ENCODE measurements at regions not wholly inside any gene's neighbourhood (a gene's known extent, or its start where the extent isn't known, plus 50 kb on each side); places are given as distances from the start of the nearest gene placed in this dataset.

- no peaks in the 10 kb centered on the region for H3K4me1 ChIP-seq (ENCODE audit: control insufficient read depth in 1 of 2, insufficient read depth in 2 of 2, low read length in 2 of 2)
- H4K91ac ChIP-seq (ENCODE audit: low read depth, low read length) = no peak overlapping the region
- H2BK12ac ChIP-seq (ENCODE audit: low read length) = no peak overlapping the region
- DNase-seq = peak in 1 of 2 donors; percentile 25
- no peak overlapping the region for H4K8ac ChIP-seq (ENCODE audit: low read depth, low read length)
- WGBS (ENCODE audit: extremely low coverage, insufficient coverage, insufficient read length) = no CpG with 5 or more reads among the region's 3 CpGs
- no peak overlapping the region for H3K14ac ChIP-seq (ENCODE audit: low read length)
- no peaks in the 10 kb centered on the region for H3K79me2 ChIP-seq (ENCODE audit: control insufficient read depth, insufficient read depth, low read length, poor library complexity)
- H3K9ac ChIP-seq (ENCODE audit: low read length) = no peak overlapping the region
- no peak overlapping the region for H2BK5ac ChIP-seq (ENCODE audit: low read depth, low read length, poor library complexity)
- H3K4me2 ChIP-seq (ENCODE audit: low read length) = no peak overlapping the region
- no peak overlapping the region for H3K18ac ChIP-seq (ENCODE audit: low read length)
- no peak overlapping the region for H3K27ac ChIP-seq (ENCODE audit: low read depth, low read length)
- no peak overlapping the region for H2AFZ ChIP-seq (ENCODE audit: insufficient read depth, low read length, poor library complexity)
- H3K4ac ChIP-seq (ENCODE audit: low read depth, low read length) = no peak overlapping the region
- H3K23ac ChIP-seq (ENCODE audit: low read length) = no peak overlapping the region
- no peaks in the 10 kb centered on the region for H3K36me3 ChIP-seq (ENCODE audit: control insufficient read depth in 1 of 2, insufficient read depth in 2 of 2, low read length in 2 of 2)
- no peak overlapping the region for H2BK120ac ChIP-seq (ENCODE audit: insufficient read depth, low read length, poor library complexity)
- no peaks in the 10 kb centered on the region for H3K79me1 ChIP-seq (ENCODE audit: low read length)
- H2AK5ac ChIP-seq (ENCODE audit: low read length) = no peak overlapping the region
- H3K9me3 ChIP-seq (ENCODE audit: insufficient read depth, low read depth, low read length) = no peaks in the 10 kb centered on the region
- H3K27me3 ChIP-seq (ENCODE audit: insufficient read depth, low read length) = no peaks in the 10 kb centered on the region
- H3K4me3 ChIP-seq (ENCODE audit: low read depth, low read length) = no peak overlapping the region
- H4K12ac ChIP-seq (ENCODE audit: low read depth, low read length) = no peak overlapping the region
Observed at GRCh38 chr3:17844236-17844635, 101.8 kb upstream of the TBC1D5 start.

DNA sequence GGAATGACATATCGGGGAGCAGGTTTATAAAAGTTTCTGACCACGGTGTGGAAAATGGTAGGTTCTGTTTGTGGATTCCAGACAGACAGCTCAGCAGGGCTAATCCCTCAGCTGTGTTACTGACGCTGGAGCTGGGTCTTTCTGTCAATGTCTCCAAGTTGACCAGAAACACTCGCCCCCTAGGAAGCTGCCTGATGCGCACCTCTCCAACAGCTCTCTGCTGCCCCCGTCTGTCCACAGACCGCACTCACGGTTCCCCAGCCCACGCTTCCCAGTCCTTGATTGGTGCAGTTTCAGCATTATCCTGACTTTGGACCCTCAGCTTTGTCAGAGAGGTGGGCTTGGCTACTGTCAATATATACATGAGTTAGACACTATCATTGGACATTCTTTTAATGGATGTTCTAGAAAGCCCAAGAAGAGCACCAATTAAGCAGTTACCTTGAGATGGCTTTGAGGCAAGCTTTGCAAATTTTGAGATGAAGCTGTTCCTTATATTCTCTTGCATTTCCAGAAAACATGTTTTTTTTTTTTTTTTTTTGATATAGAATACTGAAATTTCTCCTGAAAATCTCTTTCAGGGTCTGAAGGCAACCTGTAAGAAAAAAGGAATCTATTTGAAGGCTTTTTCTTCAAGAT lies 98.9 kb upstream of the TBC1D5 start:
- no peak overlapping the region for H2BK5ac ChIP-seq (ENCODE audit: low read depth, low read length, poor library complexity)
- H2AK5ac ChIP-seq (ENCODE audit: low read length) = no peak overlapping the region
- no peak overlapping the region for H3K9ac ChIP-seq (ENCODE audit: low read length)
- no peaks in the 10 kb centered on the region for H3K79me1 ChIP-seq (ENCODE audit: low read length)
- H2BK12ac ChIP-seq (ENCODE audit: low read length) = no peak overlapping the region
- WGBS (ENCODE audit: extremely low coverage, insufficient coverage, insufficient read length) = no CpG with 5 or more reads among the region's 9 CpGs
- no peak overlapping the region for H3K4me3 ChIP-seq (ENCODE audit: low read depth, low read length)
- DNase-seq = peak; percentile 32 to 80
- no peak overlapping the region for H2AFZ ChIP-seq (ENCODE audit: insufficient read depth, low read length, poor library complexity)
- no peak overlapping the region for H3K27ac ChIP-seq (ENCODE audit: low read depth, low read length)
- H4K8ac ChIP-seq (ENCODE audit: low read depth, low read length) = no peak overlapping the region
- no peaks in the 10 kb centered on the region for H3K4me1 ChIP-seq (ENCODE audit: control insufficient read depth in 1 of 2, insufficient read depth in 2 of 2, low read length in 2 of 2)
- no peak overlapping the region for H3K4ac ChIP-seq (ENCODE audit: low read depth, low read length)
- H4K91ac ChIP-seq (ENCODE audit: low read depth, low read length) = no peak overlapping the region
- no peaks in the 10 kb centered on the region for H3K36me3 ChIP-seq (ENCODE audit: control insufficient read depth in 1 of 2, insufficient read depth in 2 of 2, low read length in 2 of 2)
- no peaks in the 10 kb centered on the region for H3K79me2 ChIP-seq (ENCODE audit: control insufficient read depth, insufficient read depth, low read length, poor library complexity)
- no peak overlapping the region for H2BK120ac ChIP-seq (ENCODE audit: insufficient read depth, low read length, poor library complexity)
- no peak overlapping the region for H3K14ac ChIP-seq (ENCODE audit: low read length)
- H3K23ac ChIP-seq (ENCODE audit: low read length) = no peak overlapping the region
- no peaks in the 10 kb centered on the region for H3K9me3 ChIP-seq (ENCODE audit: insufficient read depth, low read depth, low read length)
- no peaks in the 10 kb centered on the region for H3K27me3 ChIP-seq (ENCODE audit: insufficient read depth, low read length)
- H4K12ac ChIP-seq (ENCODE audit: low read depth, low read length) = no peak overlapping the region
- H3K4me2 ChIP-seq (ENCODE audit: low read length) = no peak overlapping the region
- no peak overlapping the region for H3K18ac ChIP-seq (ENCODE audit: low read length)

DNA sequence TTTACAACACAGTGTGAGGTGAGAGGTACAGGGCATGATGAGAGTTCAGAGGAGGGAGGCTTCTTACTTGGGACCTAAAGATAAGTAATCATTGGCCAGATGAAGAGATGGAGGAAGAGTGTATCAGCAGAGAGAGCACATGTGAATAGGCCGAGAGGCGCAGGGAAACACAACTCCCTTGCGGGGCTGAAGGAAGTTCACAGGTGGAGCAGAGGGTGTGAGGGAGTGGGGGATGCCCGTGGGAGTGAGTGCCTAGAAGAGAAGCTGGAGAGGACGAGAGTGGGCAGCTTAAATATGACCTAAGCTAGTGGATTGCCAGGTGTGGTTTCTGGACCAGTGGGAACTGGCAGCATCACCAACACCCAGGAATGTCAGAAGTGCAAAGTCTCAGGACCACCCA lies 98.2 kb upstream of the TBC1D5 start:
- H3K79me1 ChIP-seq (ENCODE audit: low read length) = no peaks in the 10 kb centered on the region
- H3K36me3 ChIP-seq (ENCODE audit: control insufficient read depth in 1 of 2, insufficient read depth in 2 of 2, low read length in 2 of 2) = no peaks in the 10 kb centered on the region

GRCh38 chr3:17840126-17840525 lies 97.7 kb upstream of the TBC1D5 start:
- Histone ChIP-seq H3K79me1 (ENCODE audit: low read length) (no peaks in the 10 kb centered on the region), H3K4me2 (ENCODE audit: low read length) (no peak overlapping the region), H2BK120ac (ENCODE audit: insufficient read depth, low read length, poor library complexity) (no peak overlapping the region), H3K4me3 (ENCODE audit: low read depth, low read length) (no peak overlapping the region), H3K18ac (ENCODE audit: low read length) (no peak overlapping the region), H3K27ac (ENCODE audit: low read depth, low read length) (no peak overlapping the region), H4K8ac (ENCODE audit: low read depth, low read length) (no peak overlapping the region), H3K27me3 (ENCODE audit: insufficient read depth, low read length) (no peaks in the 10 kb centered on the region), H2BK5ac (ENCODE audit: low read depth, low read length, poor library complexity) (no peak overlapping the region), H3K4ac (ENCODE audit: low read depth, low read length) (no peak overlapping the region), H3K36me3 (ENCODE audit: control insufficient read depth in 1 of 2, insufficient read depth in 2 of 2, low read length in 2 of 2) (no peaks in the 10 kb centered on the region), H3K14ac (ENCODE audit: low read length) (no peak overlapping the region), H3K4me1 (ENCODE audit: control insufficient read depth in 1 of 2, insufficient read depth in 2 of 2, low read length in 2 of 2) (no peaks in the 10 kb centered on the region), H2AFZ (ENCODE audit: insufficient read depth, low read length, poor library complexity) (no peak overlapping the region), H3K9me3 (ENCODE audit: insufficient read depth, low read depth, low read length) (no peaks in the 10 kb centered on the region), H3K23ac (ENCODE audit: low read length) (no peak overlapping the region), H4K12ac (ENCODE audit: low read depth, low read length) (no peak overlapping the region), H2AK5ac (ENCODE audit: low read length) (no peak overlapping the region), H3K9ac (ENCODE audit: low read length) (no peak overlapping the region), H3K79me2 (ENCODE audit: control insufficient read depth, insufficient read depth, low read length, poor library complexity) (no peaks in the 10 kb centered on the region), H2BK12ac (ENCODE audit: low read length) (no peak overlapping the region), H4K91ac (ENCODE audit: low read depth, low read length) (no peak overlapping the region)
- WGBS (ENCODE audit: extremely low coverage, insufficient coverage, insufficient read length) = 100% methylated on average over 3 of the region's 4 CpGs
- no peak for DNase-seq

More for the DNA sequence above, 98.2 kb upstream of the TBC1D5 start:
- Histone ChIP-seq H2AK5ac (ENCODE audit: low read length) (no peak overlapping the region), H3K4me2 (ENCODE audit: low read length) (no peak overlapping the region), H3K27ac (ENCODE audit: low read depth, low read length) (no peak overlapping the region), H2AFZ (ENCODE audit: insufficient read depth, low read length, poor library complexity) (no peak overlapping the region), H3K9ac (ENCODE audit: low read length) (no peak overlapping the region), H3K79me2 (ENCODE audit: control insufficient read depth, insufficient read depth, low read length, poor library complexity) (no peaks in the 10 kb centered on the region), H3K27me3 (ENCODE audit: insufficient read depth, low read length) (no peaks in the 10 kb centered on the region), H3K4me3 (ENCODE audit: low read depth, low read length) (no peak overlapping the region), H3K4ac (ENCODE audit: low read depth, low read length) (no peak overlapping the region), H2BK5ac (ENCODE audit: low read depth, low read length, poor library complexity) (no peak overlapping the region), H2BK12ac (ENCODE audit: low read length) (no peak overlapping the region), H4K8ac (ENCODE audit: low read depth, low read length) (no peak overlapping the region), H4K12ac (ENCODE audit: low read depth, low read length) (no peak overlapping the region), H3K23ac (ENCODE audit: low read length) (no peak overlapping the region), H3K18ac (ENCODE audit: low read length) (no peak overlapping the region), H4K91ac (ENCODE audit: low read depth, low read length) (no peak overlapping the region), H3K9me3 (ENCODE audit: insufficient read depth, low read depth, low read length) (no peaks in the 10 kb centered on the region), H2BK120ac (ENCODE audit: insufficient read depth, low read length, poor library complexity) (no peak overlapping the region), H3K14ac (ENCODE audit: low read length) (no peak overlapping the region), H3K4me1 (ENCODE audit: control insufficient read depth in 1 of 2, insufficient read depth in 2 of 2, low read length in 2 of 2) (no peaks in the 10 kb centered on the region)
- no CpG with 5 or more reads among the region's 5 CpGs for WGBS (ENCODE audit: extremely low coverage, insufficient coverage, insufficient read length)
- DNase-seq = no peak
